ENCODE measurements at regions not wholly inside any gene's neighbourhood (a gene's known extent, or its start where the extent isn't known, plus 50 kb on each side); places are given as distances from the start of the nearest gene placed in this dataset.

GRCh38 chr3:44125882-44126281 is 115.8 kb upstream of the TOPAZ1 start:
- Histone ChIP-seq H3K9me3 (ENCODE audit: control insufficient read depth in 1 of 2, low read length in 2 of 2) (no peaks in the 10 kb centered on the region), H3K27ac (ENCODE audit: low read depth, low read length) (no peak overlapping the region), H3K36me3 (ENCODE audit: insufficient read depth, low read length) (no peaks in the 10 kb centered on the region), H3K4me1 (ENCODE audit: insufficient read depth, low read length) (no peaks in the 10 kb centered on the region), H3K27me3 (ENCODE audit: insufficient read depth, low read length) (no peaks in the 10 kb centered on the region), H3K4me3 (ENCODE audit: low read length in 2 of 2) (no peak overlapping the region)
- peaks cover 0 to 3% (median 0%) of the 10 kb centered on the region in 4 donors for H3K4me1 Mint-ChIP-seq
- H3K27ac Mint-ChIP-seq = no peak overlapping the region
- peaks cover 2 to 8% of the 10 kb centered on the region in 2 donors for H3K27me3 Mint-ChIP-seq
- ChIA-PET CTCF (ENCODE audit: partially characterized antibody) (interaction anchor here (1.6 kb wide), 1 partner anchor 12 kb away, joined by 6 read pairs; no protein-coding TSS in a partner anchor), POLR2A (ENCODE audit: partially characterized antibody) (no interaction called here)
- no peak for DNase-seq
- H3K36me3 Mint-ChIP-seq = no peaks in the 10 kb centered on the region
- peaks cover 0 to 1% (median 0%) of the 10 kb centered on the region in 8 donors for H3K9me3 Mint-ChIP-seq
- intact Hi-C loops (cut with micrococcal nuclease) = no loop called here
- H3K4me3 Mint-ChIP-seq = no peak overlapping the region

GRCh38 chr3:44128057-44128775 is 113.5 kb upstream of the TOPAZ1 start:
- Histone ChIP-seq H3K36me3 (ENCODE audit: insufficient read depth, low read length) (no peaks in the 10 kb centered on the region), H3K9me3 (ENCODE audit: control insufficient read depth in 1 of 2, low read length in 2 of 2) (no peaks in the 10 kb centered on the region), H3K4me3 (ENCODE audit: low read length in 2 of 2) (no peak overlapping the region), H3K4me1 (ENCODE audit: insufficient read depth, low read length) (no peaks in the 10 kb centered on the region), H3K27me3 (ENCODE audit: insufficient read depth, low read length) (no peaks in the 10 kb centered on the region), H3K27ac (ENCODE audit: low read depth, low read length) (no peak overlapping the region)
- intact Hi-C loops (cut with micrococcal nuclease) = no loop called here
- Mint-ChIP-seq H3K4me3 (no peak overlapping the region), H3K4me1 (peaks cover 0 to 3% (median 0%) of the 10 kb centered on the region in 4 donors), H3K36me3 (no peaks in the 10 kb centered on the region), H3K27me3 (peaks cover 7 to 8% of the 10 kb centered on the region in 2 donors), H3K9me3 (peaks cover 0 to 1% (median 0%) of the 10 kb centered on the region in 8 donors), H3K27ac (no peak overlapping the region)
- ChIA-PET CTCF (ENCODE audit: partially characterized antibody) (no interaction called here), POLR2A (ENCODE audit: partially characterized antibody) (no interaction called here)
- no peak for DNase-seq

GRCh38 chr3:44130249-44130648 is 111.4 kb upstream of the TOPAZ1 start:
- Mint-ChIP-seq H3K27me3 (peaks cover 7 to 12% of the 10 kb centered on the region in 2 donors), H3K4me3 (no peak overlapping the region), H3K9me3 (peaks cover 0 to 1% (median 0%) of the 10 kb centered on the region in 8 donors), H3K36me3 (no peaks in the 10 kb centered on the region), H3K27ac (no peak overlapping the region), H3K4me1 (peaks cover 0 to 3% (median 0%) of the 10 kb centered on the region in 4 donors)
- Histone ChIP-seq H3K9me3 (ENCODE audit: control insufficient read depth in 1 of 2, low read length in 2 of 2) (no peaks in the 10 kb centered on the region), H3K4me3 (ENCODE audit: low read length in 2 of 2) (no peak overlapping the region), H3K36me3 (ENCODE audit: insufficient read depth, low read length) (no peaks in the 10 kb centered on the region), H3K4me1 (ENCODE audit: insufficient read depth, low read length) (no peaks in the 10 kb centered on the region), H3K27ac (ENCODE audit: low read depth, low read length) (no peak overlapping the region), H3K27me3 (ENCODE audit: insufficient read depth, low read length) (no peaks in the 10 kb centered on the region)
- ChIA-PET CTCF (ENCODE audit: partially characterized antibody) (no interaction called here), POLR2A (ENCODE audit: partially characterized antibody) (no interaction called here)
- intact Hi-C loops (cut with micrococcal nuclease) = no loop called here
- DNase-seq = no peak

GRCh38 chr3:44132061-44132460 is 109.6 kb upstream of the TOPAZ1 start:
- Mint-ChIP-seq H3K27me3 (peaks cover 8 to 14% of the 10 kb centered on the region in 2 donors), H3K4me3 (no peak overlapping the region)
- no peaks in the 10 kb centered on the region for H3K9me3 ChIP-seq (ENCODE audit: control insufficient read depth in 1 of 2, low read length in 2 of 2)

GRCh38 chr3:44132593-44132992 is 109.1 kb upstream of the TOPAZ1 start:
- H3K36me3 Mint-ChIP-seq = no peaks in the 10 kb centered on the region
- CTCF ChIA-PET (ENCODE audit: partially characterized antibody) = no interaction called here
- H3K4me1 Mint-ChIP-seq = peaks cover 0 to 3% (median 0%) of the 10 kb centered on the region in 4 donors

More at GRCh38 chr3:44132061-44132460, 109.6 kb upstream of the TOPAZ1 start:
- Mint-ChIP-seq H3K36me3 (no peaks in the 10 kb centered on the region), H3K27ac (no peak overlapping the region), H3K9me3 (peaks cover 0 to 1% (median 0%) of the 10 kb centered on the region in 8 donors), H3K4me1 (peaks cover 0 to 3% (median 0%) of the 10 kb centered on the region in 4 donors)
- intact Hi-C loops (cut with micrococcal nuclease) = no loop called here
- H3K36me3 ChIP-seq (ENCODE audit: insufficient read depth, low read length) = no peaks in the 10 kb centered on the region
- no peak overlapping the region for H3K27ac ChIP-seq (ENCODE audit: low read depth, low read length)
- H3K4me1 ChIP-seq (ENCODE audit: insufficient read depth, low read length) = no peaks in the 10 kb centered on the region
- no peak overlapping the region for H3K4me3 ChIP-seq (ENCODE audit: low read length in 2 of 2)
- ChIA-PET POLR2A (ENCODE audit: partially characterized antibody) (no interaction called here), CTCF (ENCODE audit: partially characterized antibody) (no interaction called here)
- no peaks in the 10 kb centered on the region for H3K27me3 ChIP-seq (ENCODE audit: insufficient read depth, low read length)
- no peak for DNase-seq

GRCh38 chr3:44136421-44136820 is 105.3 kb upstream of the TOPAZ1 start:
- intact Hi-C loops (cut with micrococcal nuclease) = no loop called here
- peaks cover 0 to 7% (median under 1%) of the 10 kb centered on the region in 8 donors for H3K9me3 Mint-ChIP-seq
- no peak overlapping the region for H3K27ac Mint-ChIP-seq
- Histone ChIP-seq H3K4me1 (ENCODE audit: insufficient read depth, low read length) (no peaks in the 10 kb centered on the region), H3K9me3 (ENCODE audit: control insufficient read depth in 1 of 2, low read length in 2 of 2) (no peaks in the 10 kb centered on the region), H3K27me3 (ENCODE audit: insufficient read depth, low read length) (no peaks in the 10 kb centered on the region), H3K27ac (ENCODE audit: low read depth, low read length) (no peak overlapping the region), H3K36me3 (ENCODE audit: insufficient read depth, low read length) (no peaks in the 10 kb centered on the region), H3K4me3 (ENCODE audit: low read length in 2 of 2) (no peak overlapping the region)
- H3K4me1 Mint-ChIP-seq = no peaks in the 10 kb centered on the region
- no peak overlapping the region for H3K4me3 Mint-ChIP-seq
- ChIA-PET CTCF (ENCODE audit: partially characterized antibody) (interaction anchor here (1.3 kb wide), 1 partner anchor 592 kb away, joined by 3 read pairs; no protein-coding TSS in a partner anchor), POLR2A (ENCODE audit: partially characterized antibody) (no interaction called here)
- DNase-seq = no peak
- H3K36me3 Mint-ChIP-seq = no peaks in the 10 kb centered on the region
- H3K27me3 Mint-ChIP-seq = peaks cover 12 to 18% of the 10 kb centered on the region in 2 donors

More at GRCh38 chr3:44132593-44132992, 109.1 kb upstream of the TOPAZ1 start:
- peaks cover 8 to 14% of the 10 kb centered on the region in 2 donors for H3K27me3 Mint-ChIP-seq
- peaks cover 0 to 1% (median 0%) of the 10 kb centered on the region in 8 donors for H3K9me3 Mint-ChIP-seq
- POLR2A ChIA-PET (ENCODE audit: partially characterized antibody) = no interaction called here
- no peaks in the 10 kb centered on the region for H3K9me3 ChIP-seq (ENCODE audit: control insufficient read depth in 1 of 2, low read length in 2 of 2)
- no peaks in the 10 kb centered on the region for H3K27me3 ChIP-seq (ENCODE audit: insufficient read depth, low read length)
- DNase-seq = no peak
- no peak overlapping the region for H3K27ac ChIP-seq (ENCODE audit: low read depth, low read length)
- intact Hi-C loops (cut with micrococcal nuclease) = no loop called here
- no peaks in the 10 kb centered on the region for H3K36me3 ChIP-seq (ENCODE audit: insufficient read depth, low read length)
- no peaks in the 10 kb centered on the region for H3K4me1 ChIP-seq (ENCODE audit: insufficient read depth, low read length)
- no peak overlapping the region for H3K27ac Mint-ChIP-seq
- H3K4me3 Mint-ChIP-seq = no peak overlapping the region
- no peak overlapping the region for H3K4me3 ChIP-seq (ENCODE audit: low read length in 2 of 2)

GRCh38 chr3:44146073-44146472 is 95.6 kb upstream of the TOPAZ1 start:
- Histone ChIP-seq H3K4me1 (ENCODE audit: insufficient read depth, low read length) (no peaks in the 10 kb centered on the region), H3K4me3 (ENCODE audit: low read length in 2 of 2) (no peak overlapping the region), H3K36me3 (ENCODE audit: insufficient read depth, low read length) (no peaks in the 10 kb centered on the region), H3K27ac (ENCODE audit: low read depth, low read length) (no peak overlapping the region), H3K27me3 (ENCODE audit: insufficient read depth, low read length) (no peaks in the 10 kb centered on the region), H3K9me3 (ENCODE audit: control insufficient read depth in 1 of 2, low read length in 2 of 2) (no peaks in the 10 kb centered on the region)
- POLR2A ChIA-PET (ENCODE audit: partially characterized antibody) = no interaction called here
- Mint-ChIP-seq H3K36me3 (no peaks in the 10 kb centered on the region), H3K4me1 (no peaks in the 10 kb centered on the region), H3K27me3 (peaks cover 4 to 9% of the 10 kb centered on the region in 2 donors), H3K4me3 (no peak overlapping the region), H3K9me3 (peaks cover 0 to 3% (median 0%) of the 10 kb centered on the region in 8 donors), H3K27ac (no peak overlapping the region)
- CTCF ChIA-PET (ENCODE audit: partially characterized antibody) = interaction anchor here (1.6 kb wide), 1 partner anchor 8 kb away, joined by 4 read pairs; no protein-coding TSS in a partner anchor
- no peak for DNase-seq
- intact Hi-C loops (cut with micrococcal nuclease) = no loop called here
